ENCODE measurements at regions not wholly inside any gene's neighbourhood (a gene's known extent, or its start where the extent isn't known, plus 50 kb on each side); places are given as distances from the start of the nearest gene placed in this dataset.
"Not testable (repeated sequence)": the region's sequence is repeated elsewhere in the genome, so short reads cannot be mapped to it uniquely, and the experiment has no call there.

- TF ChIP-seq, protein P1, sequence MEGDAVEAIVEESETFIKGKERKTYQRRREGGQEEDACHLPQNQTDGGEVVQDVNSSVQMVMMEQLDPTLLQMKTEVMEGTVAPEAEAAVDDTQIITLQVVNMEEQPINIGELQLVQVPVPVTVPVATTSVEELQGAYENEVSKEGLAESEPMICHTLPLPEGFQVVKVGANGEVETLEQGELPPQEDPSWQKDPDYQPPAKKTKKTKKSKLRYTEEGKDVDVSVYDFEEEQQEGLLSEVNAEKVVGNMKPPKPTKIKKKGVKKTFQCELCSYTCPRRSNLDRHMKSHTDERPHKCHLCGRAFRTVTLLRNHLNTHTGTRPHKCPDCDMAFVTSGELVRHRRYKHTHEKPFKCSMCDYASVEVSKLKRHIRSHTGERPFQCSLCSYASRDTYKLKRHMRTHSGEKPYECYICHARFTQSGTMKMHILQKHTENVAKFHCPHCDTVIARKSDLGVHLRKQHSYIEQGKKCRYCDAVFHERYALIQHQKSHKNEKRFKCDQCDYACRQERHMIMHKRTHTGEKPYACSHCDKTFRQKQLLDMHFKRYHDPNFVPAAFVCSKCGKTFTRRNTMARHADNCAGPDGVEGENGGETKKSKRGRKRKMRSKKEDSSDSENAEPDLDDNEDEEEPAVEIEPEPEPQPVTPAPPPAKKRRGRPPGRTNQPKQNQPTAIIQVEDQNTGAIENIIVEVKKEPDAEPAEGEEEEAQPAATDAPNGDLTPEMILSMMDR (IDR thresholded peaks at IDR 0.05; ENCODE audit: insufficient read depth, low read length, poor library complexity, severe bottlenecking), result no peak
- DNase-seq (ENCODE audit: extremely low read depth, insufficient read length), result no peak
- Histone ChIP-seq H3K4me3 (replicated peaks; ENCODE audit: low read depth, low read length) (no peak overlapping the region), H3K36me3 (ENCODE audit: control insufficient read depth, insufficient read depth, low read length) (no peaks in the 10 kb centered on the region), H3K27me3 (replicated peaks; ENCODE audit: control insufficient read depth, insufficient read depth, low read length) (no peaks in the 10 kb centered on the region)
These were observed 2282.6 kb downstream of the ARAP2 start for GRCh38 chr4:33961761-33962160.

DNA sequence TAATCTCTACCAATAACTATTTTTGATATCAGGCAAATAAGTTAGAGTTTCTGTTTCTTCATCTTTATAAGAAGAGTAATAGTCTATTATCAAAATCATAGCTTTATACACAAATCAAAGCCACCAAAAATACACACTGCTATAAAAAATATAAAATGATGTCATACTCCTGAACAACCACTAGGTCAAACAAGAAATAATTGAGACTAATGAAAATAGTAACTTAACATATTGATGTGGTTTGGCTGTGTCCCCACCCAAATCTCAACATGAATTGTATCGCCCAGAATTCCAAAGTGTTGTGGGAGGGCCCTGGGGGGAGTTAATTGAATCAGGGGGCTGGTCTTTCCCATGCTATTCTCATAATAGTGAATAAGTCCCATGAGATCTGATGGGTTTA lies 2277.5 kb downstream of the ARAP2 start:
- TF ChIP-seq, protein P1 (IDR thresholded peaks at IDR 0.05; ENCODE audit: insufficient read depth, low read length, poor library complexity, severe bottlenecking), result no peak
- no peak for DNase-seq (ENCODE audit: extremely low read depth, insufficient read length)
- no peak overlapping the region for H3K4me3 ChIP-seq (replicated peaks; ENCODE audit: low read depth, low read length)
- no peaks in the 10 kb centered on the region for H3K36me3 ChIP-seq (ENCODE audit: control insufficient read depth, insufficient read depth, low read length)
- no peaks in the 10 kb centered on the region for H3K27me3 ChIP-seq (replicated peaks; ENCODE audit: control insufficient read depth, insufficient read depth, low read length)

- H3K27me3 ChIP-seq (replicated peaks; ENCODE audit: control insufficient read depth, insufficient read depth, low read length), result no peaks in the 10 kb centered on the region
- no peaks in the 10 kb centered on the region for H3K36me3 ChIP-seq (ENCODE audit: control insufficient read depth, insufficient read depth, low read length)
- DNase-seq (ENCODE audit: extremely low read depth, insufficient read length), result no peak
- no peak overlapping the region for H3K4me3 ChIP-seq (replicated peaks; ENCODE audit: low read depth, low read length)
- TF ChIP-seq, protein P1 (IDR thresholded peaks at IDR 0.05; ENCODE audit: insufficient read depth, low read length, poor library complexity, severe bottlenecking), result no peak
These were observed 2270.0 kb downstream of the ARAP2 start for GRCh38 chr4:33974270-33974669.

GRCh38 chr4:33975995-33976394 lies 2268.3 kb downstream of the ARAP2 start:
- H3K27me3 ChIP-seq (replicated peaks; ENCODE audit: control insufficient read depth, insufficient read depth, low read length), result no peaks in the 10 kb centered on the region
- TF ChIP-seq, protein P1 (IDR thresholded peaks at IDR 0.05; ENCODE audit: insufficient read depth, low read length, poor library complexity, severe bottlenecking), result no peak
- no peak for DNase-seq (ENCODE audit: extremely low read depth, insufficient read length)
- H3K36me3 ChIP-seq (ENCODE audit: control insufficient read depth, insufficient read depth, low read length), result no peaks in the 10 kb centered on the region
- H3K4me3 ChIP-seq (replicated peaks; ENCODE audit: low read depth, low read length), result no peak overlapping the region

GRCh38 chr4:33979781-33980180 lies 2264.5 kb downstream of the ARAP2 start:
- not testable (repeated sequence) for H3K27me3 ChIP-seq (replicated peaks; ENCODE audit: control insufficient read depth, insufficient read depth, low read length); H3K36me3 ChIP-seq (ENCODE audit: control insufficient read depth, insufficient read depth, low read length); DNase-seq (ENCODE audit: extremely low read depth, insufficient read length); H3K4me3 ChIP-seq (replicated peaks; ENCODE audit: low read depth, low read length)

- Histone ChIP-seq H3K36me3 (ENCODE audit: control insufficient read depth, insufficient read depth, low read length) (no peaks in the 10 kb centered on the region), H3K27me3 (replicated peaks; ENCODE audit: control insufficient read depth, insufficient read depth, low read length) (no peaks in the 10 kb centered on the region), H3K4me3 (replicated peaks; ENCODE audit: low read depth, low read length) (no peak overlapping the region)
- no peak for DNase-seq (ENCODE audit: extremely low read depth, insufficient read length)
- TF ChIP-seq, protein P1 (IDR thresholded peaks at IDR 0.05; ENCODE audit: insufficient read depth, low read length, poor library complexity, severe bottlenecking), result no peak
These were observed 2264.0 kb downstream of the ARAP2 start for GRCh38 chr4:33980361-33980760.
